Coronary artery (tissue), 2 donors: ENCODE measurements at regions not wholly inside any gene's neighbourhood (a gene's known extent, or its start where the extent isn't known, plus 50 kb on each side); places are given as distances from the start of the nearest gene placed in this dataset.

Experiments used
- DNase-seq: peaks from one replicate; pipeline ENCODE4 v3.0.0-alpha.2; 2017; ENCODE audit warnings: low spot score
- H3K27ac ChIP-seq, 2 donors: fragments of 200-600 bp; sonication (generic); one replicate each; pipeline ENCODE4 v1.5.1; 2016 to 2019
- H3K4me3 ChIP-seq: fragments of 200-600 bp; sonication (generic); 2 replicates; pipeline ENCODE4 v1.5.1; 2016; ENCODE audit warnings: mild to moderate bottlenecking, moderate library complexity
- CTCF ChIP-seq: fragments of 200-600 bp; sonication (generic); IDR thresholded peaks from one replicate; pipeline ENCODE4 v1.5.1; 2019; ENCODE audit warnings: antibody characterized with exemption

- no peak for TF ChIP-seq CTCF
- H3K4me3 ChIP-seq = no peak overlapping the region
- no peak for DNase-seq
- no peak overlapping the region for H3K27ac ChIP-seq
Observed at GRCh38 chr18:4858379-4859127, 338.5 kb downstream of the AKAIN1 start.

GRCh38 chr18:4854671-4855070 is 342.4 kb downstream of the AKAIN1 start:
- DNase-seq = no peak
- Histone ChIP-seq H3K27ac (no peak overlapping the region), H3K4me3 (no peak overlapping the region)
- no peak for TF ChIP-seq CTCF

- H3K4me3 ChIP-seq = no peak overlapping the region
- no peak overlapping the region for H3K27ac ChIP-seq
- no peak for TF ChIP-seq CTCF
- DNase-seq = no peak
Observed at GRCh38 chr18:4851301-4851976, 345.6 kb downstream of the AKAIN1 start.

- no peak for TF ChIP-seq CTCF
- DNase-seq = no peak
- Histone ChIP-seq H3K27ac (no peak overlapping the region), H3K4me3 (no peak overlapping the region)
Observed at GRCh38 chr18:4847056-4847455, 350.0 kb downstream of the AKAIN1 start.

- TF ChIP-seq CTCF = no peak
- H3K4me3 ChIP-seq = no peak overlapping the region
- no peak for DNase-seq
- no peak overlapping the region for H3K27ac ChIP-seq
Observed at GRCh38 chr18:4844320-4844719, 352.7 kb downstream of the AKAIN1 start.

GRCh38 chr18:4843771-4844170 is 353.3 kb downstream of the AKAIN1 start:
- H3K27ac ChIP-seq = no peak overlapping the region
- TF ChIP-seq CTCF = no peak
- no peak for DNase-seq
- H3K4me3 ChIP-seq = no peak overlapping the region

GRCh38 chr18:4842751-4843150 is 354.3 kb downstream of the AKAIN1 start:
- Histone ChIP-seq H3K27ac (no peak overlapping the region), H3K4me3 (no peak overlapping the region)
- DNase-seq = no peak
- TF ChIP-seq CTCF = no peak
